Left ventricle myocardium inferior (tissue), 1 donor: ENCODE measurements at regions not wholly inside any gene's neighbourhood (a gene's known extent, or its start where the extent isn't known, plus 50 kb on each side); places are given as distances from the start of the nearest gene placed in this dataset.

ENCODE experiments used
- DNase-seq: peaks from one replicate; pipeline ENCODE4 v3.0.0-alpha.2; 2020
- H3K27ac ChIP-seq: fragments of 200-600 bp; replicated peaks from 2 replicates; pipeline ENCODE4 v1.8.0; 2021
- H3K27me3 ChIP-seq: fragments of 200-600 bp; 2 replicates; pipeline ENCODE4 v1.8.0; 2021; ENCODE audit warnings: low read depth
- H3K36me3 ChIP-seq: fragments of 200-600 bp; 2 replicates; pipeline ENCODE4 v1.8.0; 2021
- H3K4me1 ChIP-seq: fragments of 200-600 bp; 2 replicates; pipeline ENCODE4 v1.8.0; 2021
- H3K4me3 ChIP-seq: fragments of 200-600 bp; 2 replicates; pipeline ENCODE4 v1.8.0; 2021; ENCODE audit warnings: mild to moderate bottlenecking, moderate library complexity
- H3K9me3 ChIP-seq: fragments of 200-600 bp; replicated peaks from 2 replicates; pipeline ENCODE4 v1.8.0; 2021
- intact Hi-C: fragments of 100-400 bp; cut with micrococcal nuclease; formaldehyde crosslinking; loops from one replicate; pipeline ENCODE4 v1.11.0; 2022
- TF ChIP-seq, protein P1 (sequence below): fragments of 200-600 bp; IDR thresholded peaks from 2 replicates; pipeline ENCODE4 v1.8.0; 2021; ENCODE audit warnings: antibody characterized with exemption, mild to moderate bottlenecking, borderline replicate concordance
- donor health status: DM: no; HTN: yes; CAD: no; lungs with severe emphysema.

- Histone ChIP-seq H3K9me3 (peaks cover 18% of the 10 kb centered on the region), H3K27me3 (peaks cover 4% of the 10 kb centered on the region), H3K4me3 (no peak overlapping the region), H3K36me3 (no peaks in the 10 kb centered on the region), H3K4me1 (peaks cover under 1% of the 10 kb centered on the region), H3K27ac (no peak overlapping the region)
- intact Hi-C loops, result no loop called here
- DNase-seq, result no peak
- TF ChIP-seq, protein P1, sequence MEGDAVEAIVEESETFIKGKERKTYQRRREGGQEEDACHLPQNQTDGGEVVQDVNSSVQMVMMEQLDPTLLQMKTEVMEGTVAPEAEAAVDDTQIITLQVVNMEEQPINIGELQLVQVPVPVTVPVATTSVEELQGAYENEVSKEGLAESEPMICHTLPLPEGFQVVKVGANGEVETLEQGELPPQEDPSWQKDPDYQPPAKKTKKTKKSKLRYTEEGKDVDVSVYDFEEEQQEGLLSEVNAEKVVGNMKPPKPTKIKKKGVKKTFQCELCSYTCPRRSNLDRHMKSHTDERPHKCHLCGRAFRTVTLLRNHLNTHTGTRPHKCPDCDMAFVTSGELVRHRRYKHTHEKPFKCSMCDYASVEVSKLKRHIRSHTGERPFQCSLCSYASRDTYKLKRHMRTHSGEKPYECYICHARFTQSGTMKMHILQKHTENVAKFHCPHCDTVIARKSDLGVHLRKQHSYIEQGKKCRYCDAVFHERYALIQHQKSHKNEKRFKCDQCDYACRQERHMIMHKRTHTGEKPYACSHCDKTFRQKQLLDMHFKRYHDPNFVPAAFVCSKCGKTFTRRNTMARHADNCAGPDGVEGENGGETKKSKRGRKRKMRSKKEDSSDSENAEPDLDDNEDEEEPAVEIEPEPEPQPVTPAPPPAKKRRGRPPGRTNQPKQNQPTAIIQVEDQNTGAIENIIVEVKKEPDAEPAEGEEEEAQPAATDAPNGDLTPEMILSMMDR, result no peak
These were observed 139.2 kb upstream of the XPO1 start for GRCh38 chr2:61677306-61677705.

- Histone ChIP-seq H3K36me3 (no peaks in the 10 kb centered on the region), H3K27ac (no peak overlapping the region), H3K4me3 (no peak overlapping the region), H3K4me1 (peaks cover 22% of the 10 kb centered on the region), H3K27me3 (no peaks in the 10 kb centered on the region), H3K9me3 (peaks cover 18% of the 10 kb centered on the region)
- DNase-seq, result no peak
- TF ChIP-seq, protein P1, result no peak
- intact Hi-C loops, result no loop called here
These were observed 137.0 kb upstream of the XPO1 start for GRCh38 chr2:61675204-61675603.

DNA sequence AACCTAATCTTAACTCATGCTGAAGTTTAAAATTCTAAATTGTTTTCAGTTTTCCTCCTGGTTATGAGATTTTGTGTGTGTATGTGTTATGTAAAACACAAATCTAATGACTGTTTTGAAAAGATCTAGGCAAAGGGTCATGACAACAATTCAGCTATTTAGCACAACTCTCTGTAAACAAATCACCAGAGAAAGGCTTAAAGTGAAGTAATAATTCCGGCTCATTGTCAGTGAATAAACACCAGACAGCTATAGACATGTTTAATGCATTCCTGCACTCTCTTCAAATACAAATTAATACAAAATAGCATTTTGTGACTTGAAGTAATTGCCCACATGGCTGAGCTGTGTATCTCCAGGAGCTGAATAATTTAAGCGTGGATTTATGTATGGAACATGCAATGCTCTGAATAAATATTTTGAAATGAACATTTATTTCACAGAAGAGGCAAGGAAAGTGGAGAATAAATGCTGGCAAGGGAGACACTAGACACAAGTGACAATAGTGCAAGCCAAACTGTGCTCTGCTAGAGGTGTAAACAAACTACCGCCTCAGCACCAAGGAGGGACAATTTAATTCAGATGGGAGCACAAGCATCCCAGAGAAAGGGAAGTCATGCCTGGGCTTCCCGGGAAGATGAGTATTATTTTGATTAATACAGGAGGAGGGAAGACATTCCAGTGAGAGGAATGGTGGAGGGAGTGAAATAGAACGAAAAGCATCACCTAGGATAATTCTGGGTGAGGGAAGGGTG is 133.6 kb upstream of the XPO1 start:
- TF ChIP-seq, protein P1, result no peak
- H3K27me3 ChIP-seq, result no peaks in the 10 kb centered on the region
- H3K4me1 ChIP-seq, result peaks cover 23% of the 10 kb centered on the region
- no peak for DNase-seq
- H3K4me3 ChIP-seq, result peak overlapping the region; percentile 50
- H3K36me3 ChIP-seq, result no peaks in the 10 kb centered on the region
- peak overlapping the region; percentile 91 for H3K27ac ChIP-seq
- intact Hi-C loops, result no loop called here
- H3K9me3 ChIP-seq, result peaks cover 18% of the 10 kb centered on the region

DNA sequence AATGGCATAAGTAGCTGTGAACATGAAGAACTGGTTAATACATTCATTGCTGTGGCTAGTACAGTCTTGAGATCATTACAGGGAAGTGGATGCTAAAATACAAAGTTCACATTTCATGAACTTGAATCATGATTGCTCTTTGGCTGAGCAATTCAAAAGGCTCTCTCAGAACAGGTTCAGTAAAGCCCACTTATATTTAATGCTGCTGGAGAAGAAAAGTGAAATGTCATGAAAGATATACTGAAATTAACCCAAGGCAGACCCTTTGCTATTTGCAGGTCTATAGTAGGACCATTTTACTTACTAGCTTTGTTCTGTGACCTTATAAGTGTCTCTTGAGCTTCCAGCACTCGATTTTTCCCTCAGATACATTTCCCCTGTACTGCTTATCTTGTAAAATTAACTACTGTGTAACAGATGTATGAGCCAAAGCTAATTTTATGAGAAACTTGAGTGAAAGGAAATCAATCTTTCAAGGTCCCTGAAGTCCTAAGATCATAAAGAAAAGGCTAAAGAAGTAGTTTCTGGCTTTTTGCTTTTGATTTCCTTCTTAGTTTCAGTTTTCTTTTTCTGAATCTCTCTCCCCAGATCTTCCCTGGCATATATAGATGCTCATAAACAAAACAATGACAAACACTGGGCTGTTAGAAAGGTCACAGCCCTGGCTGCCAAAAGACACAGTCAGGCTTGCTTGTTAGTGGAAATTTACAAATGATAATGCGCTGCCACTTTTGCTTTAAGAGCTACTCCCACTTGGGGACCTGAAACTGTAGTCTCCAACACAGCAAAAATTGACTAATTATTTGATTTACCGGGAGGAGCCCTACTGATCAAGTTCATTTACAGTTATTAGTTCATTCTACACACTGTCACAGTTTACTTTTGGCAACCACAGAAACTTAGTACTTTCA is 132.7 kb upstream of the XPO1 start:
- H3K36me3 ChIP-seq, result no peaks in the 10 kb centered on the region
- H3K27me3 ChIP-seq, result no peaks in the 10 kb centered on the region
- TF ChIP-seq, protein P1, result no peak
- peaks cover 23% of the 10 kb centered on the region for H3K4me1 ChIP-seq
- peak; percentile 33 for DNase-seq
- peak overlapping the region; percentile 50 for H3K4me3 ChIP-seq
- peaks cover 14% of the 10 kb centered on the region for H3K9me3 ChIP-seq
- intact Hi-C loops, result no loop called here
- H3K27ac ChIP-seq, result peak overlapping the region; percentile 91

DNA sequence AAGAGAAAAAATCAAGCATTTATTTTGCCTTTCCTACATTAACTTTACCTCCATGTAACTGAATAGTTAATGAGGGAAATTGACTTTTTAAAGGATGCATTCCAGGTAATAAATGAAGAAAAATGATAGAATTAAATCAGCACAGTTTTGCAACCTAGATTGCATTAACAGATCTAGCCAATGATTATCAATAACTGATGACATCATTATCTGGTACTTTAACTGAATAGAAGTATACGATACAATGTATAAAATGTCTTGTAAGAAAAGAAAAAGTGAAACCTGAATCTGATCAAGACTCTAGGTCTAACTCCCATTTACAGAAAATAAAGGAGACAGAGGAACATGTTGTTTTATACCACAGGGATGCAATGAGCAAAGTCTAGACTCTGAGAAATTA is 126.0 kb upstream of the XPO1 start:
- no peaks in the 10 kb centered on the region for H3K9me3 ChIP-seq
- no peak for DNase-seq
- no peaks in the 10 kb centered on the region for H3K27me3 ChIP-seq
- TF ChIP-seq, protein P1, result no peak
- intact Hi-C loops, result no loop called here
- H3K4me1 ChIP-seq, result peaks cover 22% of the 10 kb centered on the region
- H3K27ac ChIP-seq, result no peak overlapping the region
- H3K4me3 ChIP-seq, result no peak overlapping the region
- no peaks in the 10 kb centered on the region for H3K36me3 ChIP-seq
